Choroid plexus epithelial cell (primary cell): ENCODE measurements at regions not wholly inside any gene's neighbourhood (a gene's known extent, or its start where the extent isn't known, plus 50 kb on each side); places are given as distances from the start of the nearest gene placed in this dataset.

Experiments
- DNase-seq: peaks from one replicate; pipeline ENCODE4 v3.0.0-alpha.2; 2010; ENCODE audit warnings: low read depth
- H3K4me3 ChIP-seq: 2 replicates; pipeline ENCODE4 v1.5.1; 2011; ENCODE audit warnings: low read depth, mild to moderate bottlenecking, control low read depth, low read length, moderate library complexity
- CTCF ChIP-seq: conservative IDR thresholded peaks from 2 replicates; pipeline ENCODE4 v1.5.1; 2011; ENCODE audit warnings: low read depth, mild to moderate bottlenecking, control low read depth, inconsistent platforms, low read length, moderate library complexity

- no peak for TF ChIP-seq CTCF
- H3K4me3 ChIP-seq: no peak overlapping the region
- DNase-seq: peak; percentile 28
Measured at GRCh38 chr3:74491874-74492273, 122.6 kb downstream of the CNTN3 start.

GRCh38 chr3:74489050-74489792 is 125.2 kb downstream of the CNTN3 start:
- H3K4me3 ChIP-seq: no peak overlapping the region
- peak; percentile 37 for DNase-seq
- TF ChIP-seq CTCF: no peak

GRCh38 chr3:74479915-74480314 is 134.5 kb downstream of the CNTN3 start:
- DNase-seq: no peak
- no peak for TF ChIP-seq CTCF
- H3K4me3 ChIP-seq: no peak overlapping the region

GRCh38 chr3:74470313-74470712 is 144.1 kb downstream of the CNTN3 start:
- DNase-seq: no peak
- no peak overlapping the region for H3K4me3 ChIP-seq
- no peak for TF ChIP-seq CTCF

- no peak overlapping the region for H3K4me3 ChIP-seq
- DNase-seq: no peak
- TF ChIP-seq CTCF: no peak
Measured at GRCh38 chr3:74469713-74470112, 144.7 kb downstream of the CNTN3 start.

- H3K4me3 ChIP-seq: no peak overlapping the region
- no peak for TF ChIP-seq CTCF
- no peak for DNase-seq
Measured at GRCh38 chr3:74469151-74469550, 145.3 kb downstream of the CNTN3 start.

- no peak for TF ChIP-seq CTCF
- peak; percentile 52 for DNase-seq
- no peak overlapping the region for H3K4me3 ChIP-seq
Measured at GRCh38 chr3:74465715-74466410, 148.6 kb downstream of the CNTN3 start.
